ENCODE measurements at regions not wholly inside any gene's neighbourhood (a gene's known extent, or its start where the extent isn't known, plus 50 kb on each side); places are given as distances from the start of the nearest gene placed in this dataset.
"Not testable (repeated sequence)": the region's sequence is repeated elsewhere in the genome, so short reads cannot be mapped to it uniquely, and the experiment has no call there.

DNA sequence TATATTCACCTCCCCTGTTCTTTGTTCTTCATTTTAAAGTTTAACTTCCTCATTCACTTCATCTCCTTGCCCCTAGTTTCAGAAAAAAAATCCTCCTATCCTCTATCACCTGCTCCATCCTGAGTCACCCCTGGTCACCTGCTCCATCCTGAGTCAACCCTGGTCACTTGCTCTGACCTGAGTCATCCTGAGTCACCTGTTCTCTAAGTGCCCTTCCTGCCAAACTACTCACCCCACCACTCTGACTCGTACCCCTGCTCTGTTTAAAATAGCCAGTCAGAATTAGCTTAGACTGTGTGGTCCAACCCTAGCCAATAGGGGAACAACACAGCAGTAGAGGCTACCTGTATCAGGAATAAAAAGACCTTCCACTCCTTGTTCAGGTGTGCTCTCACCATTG is 716.9 kb downstream of the ZBBX start:
- DNase-seq (ENCODE audit: low read depth) = no peak

DNA sequence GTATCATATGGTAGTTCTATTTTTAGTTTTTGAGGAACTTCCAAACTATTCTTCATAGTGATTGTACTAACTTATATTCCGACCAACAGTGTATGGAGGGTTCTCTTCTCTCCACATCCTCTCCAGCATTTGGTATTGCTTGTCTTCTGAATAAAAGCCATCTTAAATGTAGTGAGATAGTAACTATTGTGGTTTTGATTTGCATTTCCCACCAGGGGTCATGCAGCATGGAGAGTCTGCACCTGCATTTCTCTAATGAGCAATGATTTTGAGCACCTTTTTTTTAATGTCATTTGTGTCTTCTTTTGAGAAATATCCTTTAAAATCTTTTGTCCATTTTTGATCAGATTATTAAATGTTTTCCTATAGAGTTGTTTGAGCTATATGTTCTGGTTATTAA is 718.5 kb downstream of the ZBBX start:
- no peak for DNase-seq (ENCODE audit: low read depth)

GRCh38 chr3:166660962-166661361 is 719.1 kb downstream of the ZBBX start:
- no peak for DNase-seq (ENCODE audit: low read depth)

GRCh38 chr3:166637984-166638530 is 742.0 kb downstream of the ZBBX start:
- no peak for DNase-seq (ENCODE audit: low read depth)

DNA sequence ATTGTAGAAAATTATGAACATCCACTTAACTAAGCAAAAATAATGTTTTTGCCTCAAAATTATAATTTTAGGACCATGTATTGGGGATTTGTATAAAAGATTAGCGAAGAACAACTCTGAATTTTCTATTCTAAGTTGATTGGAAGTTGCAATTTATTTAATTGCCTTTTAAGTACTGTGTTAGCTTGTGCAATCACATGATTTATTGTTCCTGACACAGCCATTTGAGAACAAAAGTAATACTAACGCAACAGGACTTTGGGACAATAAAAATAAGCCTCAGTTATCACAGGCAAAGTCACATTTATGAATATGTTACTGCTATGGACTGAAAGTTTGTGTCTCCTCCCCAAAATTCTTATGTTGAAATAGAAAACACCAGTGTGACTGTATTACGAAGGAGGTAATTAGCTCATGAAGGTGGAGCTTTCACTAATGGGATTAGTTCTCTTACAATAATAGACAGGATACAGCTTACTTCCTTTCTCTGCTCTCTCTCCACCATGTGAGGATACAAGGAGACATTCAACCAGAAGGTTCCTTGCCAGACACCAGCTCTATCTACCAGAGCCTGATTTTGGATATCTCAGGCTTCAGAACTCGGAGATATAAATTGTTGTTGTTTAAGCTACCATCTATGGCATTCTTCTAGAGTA is 745.9 kb downstream of the ZBBX start:
- DNase-seq (ENCODE audit: low read depth) = no peak

- DNase-seq (ENCODE audit: low read depth) = no peak
Measured at GRCh38 chr3:166630190-166630589, 749.9 kb downstream of the ZBBX start.

GRCh38 chr3:166613365-166613764 is 766.7 kb downstream of the ZBBX start:
- DNase-seq (ENCODE audit: low read depth) = no peak

- not testable (repeated sequence) for DNase-seq (ENCODE audit: low read depth)
Measured at GRCh38 chr3:166612761-166613160, 767.3 kb downstream of the ZBBX start.

DNA sequence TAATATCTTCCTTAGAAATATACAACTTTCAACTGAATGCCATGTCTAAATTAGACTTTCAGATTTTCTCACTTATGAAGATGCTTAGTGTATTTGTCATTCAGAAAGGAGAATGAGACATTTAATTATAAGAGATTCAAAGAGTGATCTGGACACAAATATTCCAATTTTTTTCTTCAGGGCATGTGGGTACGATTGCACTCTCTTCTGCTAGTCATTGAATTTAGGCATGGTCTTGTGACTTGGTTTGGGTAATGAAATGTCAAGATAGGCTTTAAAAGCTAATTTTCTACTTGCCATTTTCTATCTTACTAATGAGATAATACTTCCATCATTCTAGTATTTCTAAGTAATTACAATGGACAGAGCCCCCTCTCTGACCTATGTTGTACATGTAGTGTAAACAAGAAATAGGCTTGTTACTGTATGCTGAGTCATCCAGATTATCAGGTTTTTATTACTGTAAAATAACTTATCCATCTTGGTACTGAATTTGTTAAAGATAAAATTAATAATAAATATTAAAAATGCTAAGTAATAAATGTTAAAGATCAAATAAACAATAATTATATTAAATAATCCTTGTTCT is 770.8 kb upstream of the BCHE start:
- no peak for DNase-seq (ENCODE audit: low read depth)

GRCh38 chr3:166606988-166607387 is 769.8 kb upstream of the BCHE start:
- DNase-seq (ENCODE audit: low read depth) = no peak

DNA sequence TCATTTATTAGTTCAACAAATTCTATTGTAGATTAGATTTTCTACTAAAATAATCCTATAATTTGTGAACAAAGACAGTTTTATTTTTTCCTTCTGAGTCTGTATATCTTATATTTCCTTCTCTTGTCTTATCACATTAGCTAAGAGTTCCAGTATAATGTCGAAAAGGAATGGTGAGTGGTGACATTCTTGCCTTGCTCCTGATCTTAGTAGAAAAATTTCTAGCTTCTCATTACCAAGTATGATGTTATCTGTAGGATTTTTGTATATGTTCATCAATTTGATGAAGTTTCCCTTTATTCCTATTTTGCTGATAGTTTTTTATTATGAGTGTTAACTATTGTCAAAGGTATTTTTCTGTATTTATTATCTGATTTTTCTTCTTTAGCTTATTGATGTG is 756.6 kb upstream of the BCHE start:
- DNase-seq (ENCODE audit: low read depth) = no peak

- DNase-seq (ENCODE audit: low read depth) = no peak
Measured at GRCh38 chr3:166582236-166582635, 745.0 kb upstream of the BCHE start.

- no peak for DNase-seq (ENCODE audit: low read depth)
Measured at GRCh38 chr3:166580561-166580960, 743.3 kb upstream of the BCHE start.

DNA sequence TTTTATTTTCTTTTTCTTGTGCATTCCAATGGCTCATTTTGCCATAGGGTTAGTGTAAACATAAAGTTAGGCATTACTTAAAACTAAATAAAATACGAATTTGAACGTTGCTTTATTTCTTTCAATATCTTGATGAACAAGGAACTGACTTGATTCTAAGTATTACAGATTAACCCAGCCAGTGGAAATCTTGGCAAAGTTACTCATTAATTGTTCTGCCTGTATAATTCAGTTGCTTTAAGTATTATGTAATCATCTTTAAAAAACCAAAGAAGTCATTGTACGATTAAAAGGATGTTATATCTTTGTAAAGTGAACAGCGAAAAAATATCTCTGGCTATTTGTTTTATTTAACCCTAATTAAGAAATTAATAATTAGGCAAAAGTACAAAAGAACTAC is 737.9 kb upstream of the BCHE start:
- DNase-seq (ENCODE audit: low read depth) = no peak

DNA sequence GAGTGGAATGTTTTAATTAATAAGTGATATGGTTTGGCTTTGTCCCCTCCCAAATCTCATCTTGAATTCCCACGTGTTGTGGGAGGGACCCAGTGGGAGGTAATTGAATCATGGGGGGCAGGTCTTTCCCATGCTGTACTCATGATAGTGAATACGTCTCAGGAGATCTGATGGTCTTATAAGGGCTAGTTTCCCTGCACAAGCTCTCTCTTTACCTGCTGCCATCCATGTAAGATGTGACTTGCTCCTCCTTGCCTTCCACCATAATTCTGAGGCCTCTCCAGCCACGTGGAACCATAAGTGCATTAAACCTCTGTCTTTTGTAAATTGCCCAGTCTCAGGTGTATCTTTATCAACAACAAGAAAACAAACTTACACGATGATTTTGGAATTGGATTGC is 734.5 kb upstream of the BCHE start:
- not testable (repeated sequence) for DNase-seq (ENCODE audit: low read depth)

- no peak for DNase-seq (ENCODE audit: low read depth)
Measured at GRCh38 chr3:166570102-166570501, 732.9 kb upstream of the BCHE start.

- DNase-seq (ENCODE audit: low read depth) = no peak
Measured at GRCh38 chr3:166569589-166569988, 732.4 kb upstream of the BCHE start.

DNA sequence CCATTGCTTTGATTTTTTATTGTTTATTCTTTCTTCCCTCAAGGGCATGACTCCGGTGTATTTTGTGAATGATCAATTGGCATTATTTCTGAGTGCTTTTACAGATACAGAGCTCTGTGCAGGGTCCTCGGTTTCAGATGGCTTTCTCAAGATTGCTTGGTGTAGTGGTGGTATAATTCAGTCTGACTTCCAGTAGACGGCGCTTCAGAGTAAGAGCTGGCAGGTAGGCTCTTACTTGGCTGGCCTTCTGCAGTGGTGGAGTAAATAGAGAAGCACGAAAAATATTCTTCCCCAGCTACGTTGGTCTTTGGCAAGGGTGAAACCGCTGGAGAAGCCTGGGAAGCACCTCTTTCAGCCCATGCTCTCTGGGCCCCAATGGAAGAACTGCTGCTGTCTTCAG is 723.0 kb upstream of the BCHE start:
- DNase-seq (ENCODE audit: low read depth) = no peak

- DNase-seq (ENCODE audit: low read depth) = no peak
Measured at GRCh38 chr3:166556955-166557354, 719.7 kb upstream of the BCHE start.

DNA sequence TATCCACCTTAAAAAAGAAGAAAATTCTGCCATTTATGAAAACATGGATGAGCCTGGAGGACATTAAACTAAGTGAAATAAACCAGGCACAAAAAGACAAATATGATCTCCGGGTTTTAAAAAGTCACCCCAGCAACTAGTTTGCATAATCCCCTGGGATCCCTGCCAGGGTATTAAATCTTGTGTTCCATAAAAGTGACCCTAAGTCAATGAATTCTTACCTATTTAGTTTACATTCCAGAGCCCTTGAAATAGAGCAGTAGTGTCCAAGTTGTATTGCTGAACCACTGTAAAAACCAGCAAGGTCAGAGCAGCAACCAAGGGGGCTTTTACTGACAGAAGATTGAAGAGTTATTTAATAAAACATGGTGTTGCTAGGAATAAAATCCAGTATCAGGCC is 716.8 kb upstream of the BCHE start:
- no peak for DNase-seq (ENCODE audit: low read depth)

GRCh38 chr3:166533740-166534139 is 696.5 kb upstream of the BCHE start:
- DNase-seq (ENCODE audit: low read depth) = no peak

- DNase-seq (ENCODE audit: low read depth) = no peak
Measured at GRCh38 chr3:166531730-166532129, 694.5 kb upstream of the BCHE start.

DNA sequence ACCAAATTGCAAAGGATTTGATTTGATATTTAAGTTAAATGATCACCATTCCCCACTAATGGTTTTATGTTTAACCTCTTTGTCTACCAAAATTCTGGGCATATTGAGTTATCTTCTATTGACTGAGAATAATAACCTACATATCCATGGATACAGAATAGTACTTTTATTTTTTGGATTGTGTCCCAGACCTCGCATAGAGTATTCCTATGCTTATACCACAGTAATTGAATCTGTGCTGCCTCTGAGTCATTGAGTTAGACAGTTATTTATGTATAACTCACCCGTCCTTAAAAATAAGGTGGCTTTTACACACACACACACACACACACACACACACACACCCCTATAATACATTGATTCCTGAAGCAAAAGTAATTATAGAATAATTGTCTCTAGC is 690.1 kb upstream of the BCHE start:
- DNase-seq (ENCODE audit: low read depth) = no peak

DNA sequence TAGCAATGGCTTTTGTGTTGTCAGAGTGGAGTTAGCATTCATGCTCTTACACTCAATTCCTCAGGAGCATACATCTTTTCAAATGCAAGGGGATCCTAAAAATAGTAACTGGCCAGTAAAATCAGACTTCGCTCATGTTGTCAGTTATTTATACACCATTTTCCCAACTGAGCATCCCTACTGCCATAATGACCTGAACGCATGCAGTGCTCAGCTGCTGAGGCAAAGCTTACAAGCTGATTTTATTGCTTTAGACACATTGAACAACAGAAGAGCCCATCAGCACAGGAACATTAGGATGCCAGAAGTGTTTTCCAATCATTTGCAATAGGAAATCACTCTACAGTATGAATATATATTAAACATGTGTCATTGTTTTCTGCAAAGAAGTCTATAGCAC is 689.7 kb upstream of the BCHE start:
- DNase-seq (ENCODE audit: low read depth) = no peak
